ENCODE measurements at regions not wholly inside any gene's neighbourhood (a gene's known extent, or its start where the extent isn't known, plus 50 kb on each side); places are given as distances from the start of the nearest gene placed in this dataset.

DNA sequence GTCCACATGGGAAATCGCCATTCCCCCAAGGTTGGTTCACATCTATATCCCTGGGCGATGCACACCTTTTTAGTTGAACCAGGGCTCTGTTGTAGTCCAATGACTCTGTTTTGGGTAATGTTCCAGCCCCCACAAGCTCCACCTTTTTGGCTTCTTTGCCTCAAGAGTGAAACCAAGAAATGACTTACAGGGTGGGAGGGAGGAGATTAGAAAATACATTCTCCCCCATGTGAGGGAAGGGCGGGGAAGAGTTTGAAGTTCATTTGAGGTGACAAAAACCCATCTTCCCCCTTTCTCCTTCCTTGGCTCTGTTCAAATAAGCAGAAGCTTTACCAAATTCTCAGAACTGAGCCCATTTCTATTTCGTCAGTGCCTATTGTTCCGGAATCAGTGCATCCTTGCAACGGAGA, 82.8 kb downstream of the GATA3 start:
- no peak for TF ChIP-seq EZH2 (IDR thresholded peaks at IDR 0.05; ENCODE audit: insufficient read depth, poor library complexity, severe bottlenecking)
- TF ChIP-seq EZH2phosphoT487 (IDR thresholded peaks at IDR 0.05; ENCODE audit: insufficient read depth, low read depth), result no peak
